ENCODE measurements at regions not wholly inside any gene's neighbourhood (a gene's known extent, or its start where the extent isn't known, plus 50 kb on each side); places are given as distances from the start of the nearest gene placed in this dataset.
"Not testable (repeated sequence)": the region's sequence is repeated elsewhere in the genome, so short reads cannot be mapped to it uniquely, and the experiment has no call there.

- ATAC-seq; H3K36me3 Mint-ChIP-seq (ENCODE audit: low read depth); H3K27ac Mint-ChIP-seq; H3K4me1 Mint-ChIP-seq; H3K4me3 Mint-ChIP-seq; H3K27me3 Mint-ChIP-seq; DNase-seq: not testable (repeated sequence)
- peaks cover 30% of the 10 kb centered on the region for H3K9me3 Mint-ChIP-seq
These were observed 761.6 kb upstream of the NCAM2 start for GRCh38 chr21:20236649-20237048.

DNA sequence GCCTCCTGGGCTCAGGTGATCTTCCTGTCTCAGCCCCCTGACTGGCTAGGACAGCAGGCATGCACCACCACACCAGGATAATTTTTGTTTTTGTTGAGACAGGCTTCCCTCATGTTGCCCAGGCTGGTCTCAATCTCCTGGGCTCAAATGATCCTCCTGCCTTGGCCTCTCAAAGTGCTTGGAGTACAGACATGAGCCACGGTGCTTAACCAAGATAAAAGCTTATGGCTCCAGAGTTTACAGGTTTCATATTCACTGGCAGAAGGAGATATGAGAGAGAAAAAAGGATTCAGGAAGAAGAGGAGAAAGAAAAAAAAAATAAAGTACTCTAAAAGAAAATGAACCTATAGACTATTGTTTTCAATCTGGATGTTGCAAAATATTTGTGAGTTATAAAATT lies 748.8 kb upstream of the NCAM2 start:
- ATAC-seq (no peak), DNase-seq (no peak)
- Mint-ChIP-seq H3K4me3 (no peak overlapping the region), H3K36me3 (ENCODE audit: low read depth) (no peaks in the 10 kb centered on the region), H3K4me1 (no peaks in the 10 kb centered on the region), H3K27ac (no peak overlapping the region), H3K9me3 (peaks cover 4% of the 10 kb centered on the region), H3K27me3 (no peaks in the 10 kb centered on the region)

DNA sequence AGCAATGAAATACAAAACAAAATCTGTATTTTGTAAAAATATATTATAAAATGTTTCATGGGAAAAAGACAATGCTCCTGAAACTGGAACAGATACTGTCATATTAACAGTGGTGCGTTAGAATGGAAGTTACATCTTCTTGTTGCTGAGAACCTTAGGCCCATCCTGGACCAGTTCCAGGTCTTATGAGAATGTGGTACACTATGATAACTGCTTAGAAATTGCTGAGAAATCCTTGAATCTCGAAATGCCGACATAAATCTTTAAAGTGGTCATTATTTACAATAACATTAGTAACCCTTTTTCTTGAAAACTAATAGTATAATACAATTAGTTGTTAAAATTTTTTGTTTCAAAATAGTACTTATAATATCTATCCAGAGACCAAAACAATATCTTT lies 747.9 kb upstream of the NCAM2 start:
- no peaks in the 10 kb centered on the region for H3K36me3 Mint-ChIP-seq (ENCODE audit: low read depth)
- H3K27me3 Mint-ChIP-seq: no peaks in the 10 kb centered on the region
- ATAC-seq (no peak), DNase-seq (no peak)
- no peak overlapping the region for H3K27ac Mint-ChIP-seq
- H3K4me3 Mint-ChIP-seq: no peak overlapping the region
- peaks cover 4% of the 10 kb centered on the region for H3K9me3 Mint-ChIP-seq
- H3K4me1 Mint-ChIP-seq: no peaks in the 10 kb centered on the region

GRCh38 chr21:20253261-20253660 lies 744.9 kb upstream of the NCAM2 start:
- no peak for ATAC-seq
- H3K9me3 Mint-ChIP-seq: peaks cover 4% of the 10 kb centered on the region

GRCh38 chr21:20254964-20255363 lies 743.2 kb upstream of the NCAM2 start:
- Mint-ChIP-seq H3K4me1 (no peaks in the 10 kb centered on the region), H3K36me3 (ENCODE audit: low read depth) (no peaks in the 10 kb centered on the region), H3K4me3 (no peak overlapping the region), H3K27me3 (no peaks in the 10 kb centered on the region), H3K9me3 (peaks cover 4% of the 10 kb centered on the region), H3K27ac (no peak overlapping the region)
- no peak for DNase-seq
- ATAC-seq: no peak

More at GRCh38 chr21:20253261-20253660, 744.9 kb upstream of the NCAM2 start:
- H3K27ac Mint-ChIP-seq: no peak overlapping the region
- H3K27me3 Mint-ChIP-seq: no peaks in the 10 kb centered on the region
- no peak for DNase-seq
- H3K4me1 Mint-ChIP-seq: no peaks in the 10 kb centered on the region
- no peaks in the 10 kb centered on the region for H3K36me3 Mint-ChIP-seq (ENCODE audit: low read depth)
- H3K4me3 Mint-ChIP-seq: no peak overlapping the region

DNA sequence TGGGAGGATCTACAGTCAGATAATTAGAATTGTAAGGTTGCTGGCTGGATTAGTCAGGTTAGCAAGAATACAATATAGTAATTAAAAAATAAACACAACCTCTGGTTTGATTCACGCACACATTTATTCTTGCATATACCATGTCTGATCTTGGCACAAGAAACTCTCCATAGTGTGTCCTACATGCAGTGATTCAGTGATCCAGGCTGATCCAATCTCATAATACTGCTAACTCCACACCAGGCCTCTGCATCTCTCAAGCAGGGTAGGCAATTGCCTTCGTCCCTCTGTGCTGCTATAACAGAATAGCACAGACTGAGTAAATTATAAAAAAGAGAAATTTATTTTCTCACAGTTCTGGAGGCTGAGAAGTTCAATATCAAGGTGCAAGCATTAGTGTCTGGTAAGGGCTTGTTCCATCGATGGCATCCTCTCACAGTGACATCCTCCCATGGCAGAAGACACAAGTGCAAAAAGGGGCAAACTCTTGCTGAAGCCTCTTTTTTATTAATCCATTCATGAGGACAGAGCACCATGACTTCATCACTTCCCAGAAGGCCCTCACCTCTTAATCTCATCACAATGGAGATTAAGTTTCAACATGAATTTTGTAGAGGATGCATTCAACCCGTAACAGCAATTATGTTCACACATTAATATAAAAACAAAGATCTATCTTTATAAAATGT lies 741.0 kb upstream of the NCAM2 start:
- H3K27ac Mint-ChIP-seq: no peak overlapping the region
- H3K4me1 Mint-ChIP-seq: no peaks in the 10 kb centered on the region
- H3K27me3 Mint-ChIP-seq: no peaks in the 10 kb centered on the region
- no peaks in the 10 kb centered on the region for H3K9me3 Mint-ChIP-seq
- no peak for ATAC-seq
- no peak for DNase-seq
- H3K36me3 Mint-ChIP-seq (ENCODE audit: low read depth): no peaks in the 10 kb centered on the region
- H3K4me3 Mint-ChIP-seq: no peak overlapping the region

DNA sequence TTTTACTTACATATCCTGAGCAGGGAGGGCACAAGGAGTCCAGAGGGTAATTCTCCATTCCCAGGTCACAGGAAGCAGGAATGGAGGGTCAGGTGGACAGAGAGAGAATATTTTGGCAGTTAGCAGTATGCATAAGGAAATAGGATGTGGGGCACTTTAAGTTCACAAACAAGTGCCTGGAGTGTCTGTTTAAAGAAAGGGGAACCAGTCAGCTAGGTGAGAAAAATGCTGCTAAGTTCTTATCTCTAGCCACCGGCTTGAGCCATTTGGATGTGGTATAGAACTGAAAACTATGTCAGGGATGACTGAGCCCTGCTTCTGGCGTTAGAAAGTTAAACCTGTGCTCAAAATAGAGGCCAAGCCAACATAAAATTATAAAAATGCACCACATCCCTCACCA lies 739.7 kb upstream of the NCAM2 start:
- ATAC-seq: no peak
- Mint-ChIP-seq H3K4me3 (no peak overlapping the region), H3K9me3 (no peaks in the 10 kb centered on the region)

DNA sequence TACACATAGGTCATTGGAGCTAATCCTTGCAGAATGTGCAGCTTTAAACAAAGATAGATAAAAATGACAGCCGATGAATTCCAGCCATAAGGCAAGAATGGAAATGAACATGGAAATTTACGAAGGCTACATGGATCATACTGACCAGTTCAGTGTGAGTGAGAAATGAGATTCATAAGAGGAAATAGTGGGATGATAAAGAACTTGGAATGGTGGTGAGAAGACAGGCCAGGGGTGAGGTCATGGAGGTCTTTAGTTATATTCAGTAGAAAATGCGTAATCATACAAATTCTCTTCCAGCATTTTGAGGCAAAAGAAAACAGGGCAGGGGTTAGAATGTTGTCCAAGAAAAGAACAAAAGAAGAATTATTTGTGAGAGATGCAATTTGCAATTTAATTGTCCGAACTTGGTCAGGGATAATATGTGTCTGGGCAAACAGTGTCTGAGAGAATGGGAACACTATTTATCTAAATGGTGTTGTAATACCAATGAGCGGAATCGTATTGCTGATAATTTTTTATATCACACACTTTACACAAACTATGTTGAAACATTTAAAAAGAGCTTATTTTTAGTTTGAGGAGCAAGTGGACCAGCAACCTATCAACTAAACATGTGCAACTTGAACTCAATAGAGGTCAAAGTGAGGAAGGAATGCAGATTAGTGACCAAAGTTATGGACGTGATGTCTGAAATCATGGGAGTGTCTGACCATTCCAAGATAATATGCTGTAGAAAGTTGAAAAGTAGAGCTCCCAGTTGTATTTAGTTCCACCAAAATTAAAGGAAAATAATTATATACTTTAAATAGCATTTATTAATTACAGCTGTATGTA lies 739.0 kb upstream of the NCAM2 start:
- H3K27me3 Mint-ChIP-seq: no peaks in the 10 kb centered on the region
- no peaks in the 10 kb centered on the region for H3K4me1 Mint-ChIP-seq
- H3K27ac Mint-ChIP-seq: no peak overlapping the region
- H3K9me3 Mint-ChIP-seq: no peaks in the 10 kb centered on the region
- no peak for DNase-seq
- no peaks in the 10 kb centered on the region for H3K36me3 Mint-ChIP-seq (ENCODE audit: low read depth)
- H3K4me3 Mint-ChIP-seq: no peak overlapping the region
- no peak for ATAC-seq

More for the DNA sequence above, 739.7 kb upstream of the NCAM2 start:
- Mint-ChIP-seq H3K36me3 (ENCODE audit: low read depth) (no peaks in the 10 kb centered on the region), H3K27ac (no peak overlapping the region), H3K4me1 (no peaks in the 10 kb centered on the region), H3K27me3 (no peaks in the 10 kb centered on the region)
- DNase-seq: no peak

DNA sequence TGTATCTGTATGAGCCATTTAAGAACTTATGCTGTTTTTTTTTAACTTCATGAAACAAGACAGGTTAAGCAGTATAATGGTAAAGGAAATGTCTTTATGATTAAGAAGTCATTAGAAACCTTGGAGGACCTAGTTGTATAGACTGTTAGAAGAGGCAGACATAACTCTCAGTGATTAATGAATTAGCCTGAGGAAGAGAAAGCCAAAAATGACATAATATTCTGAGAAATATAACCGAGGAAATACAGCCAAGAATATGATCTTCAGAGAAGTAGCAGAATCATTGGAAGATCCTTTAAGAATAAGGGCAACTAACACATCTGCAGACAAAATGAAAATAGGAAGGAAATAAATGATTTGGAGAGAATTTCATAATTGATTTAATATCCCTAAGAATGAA lies 738.1 kb upstream of the NCAM2 start:
- Mint-ChIP-seq H3K27ac (no peak overlapping the region), H3K4me3 (no peak overlapping the region), H3K27me3 (no peaks in the 10 kb centered on the region), H3K9me3 (no peaks in the 10 kb centered on the region), H3K4me1 (no peaks in the 10 kb centered on the region), H3K36me3 (ENCODE audit: low read depth) (no peaks in the 10 kb centered on the region)
- DNase-seq (no peak), ATAC-seq (no peak)

DNA sequence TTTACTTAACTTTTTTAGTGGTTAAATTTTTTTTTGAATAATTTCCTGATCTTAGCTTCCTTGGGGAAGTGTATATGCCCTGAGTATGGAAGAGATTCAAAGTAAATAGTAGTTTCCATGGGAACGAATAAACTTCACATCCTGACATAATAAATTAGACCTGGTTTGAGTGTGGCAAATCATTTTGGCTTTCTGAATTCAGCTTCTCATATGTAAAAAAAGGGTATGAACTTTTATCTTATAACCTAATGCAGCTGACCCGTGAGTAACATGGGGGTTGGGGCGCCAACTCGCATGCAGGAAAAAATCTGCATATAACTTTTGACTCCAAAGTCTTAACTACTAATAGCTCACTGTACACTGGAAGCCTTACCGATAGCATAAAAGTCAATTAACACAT lies 736.8 kb upstream of the NCAM2 start:
- H3K4me3 Mint-ChIP-seq: no peak overlapping the region
- DNase-seq: no peak
- H3K27me3 Mint-ChIP-seq: no peaks in the 10 kb centered on the region
- H3K36me3 Mint-ChIP-seq (ENCODE audit: low read depth): no peaks in the 10 kb centered on the region
- ATAC-seq: no peak
- H3K9me3 Mint-ChIP-seq: no peaks in the 10 kb centered on the region
- H3K27ac Mint-ChIP-seq: no peak overlapping the region
- no peaks in the 10 kb centered on the region for H3K4me1 Mint-ChIP-seq

DNA sequence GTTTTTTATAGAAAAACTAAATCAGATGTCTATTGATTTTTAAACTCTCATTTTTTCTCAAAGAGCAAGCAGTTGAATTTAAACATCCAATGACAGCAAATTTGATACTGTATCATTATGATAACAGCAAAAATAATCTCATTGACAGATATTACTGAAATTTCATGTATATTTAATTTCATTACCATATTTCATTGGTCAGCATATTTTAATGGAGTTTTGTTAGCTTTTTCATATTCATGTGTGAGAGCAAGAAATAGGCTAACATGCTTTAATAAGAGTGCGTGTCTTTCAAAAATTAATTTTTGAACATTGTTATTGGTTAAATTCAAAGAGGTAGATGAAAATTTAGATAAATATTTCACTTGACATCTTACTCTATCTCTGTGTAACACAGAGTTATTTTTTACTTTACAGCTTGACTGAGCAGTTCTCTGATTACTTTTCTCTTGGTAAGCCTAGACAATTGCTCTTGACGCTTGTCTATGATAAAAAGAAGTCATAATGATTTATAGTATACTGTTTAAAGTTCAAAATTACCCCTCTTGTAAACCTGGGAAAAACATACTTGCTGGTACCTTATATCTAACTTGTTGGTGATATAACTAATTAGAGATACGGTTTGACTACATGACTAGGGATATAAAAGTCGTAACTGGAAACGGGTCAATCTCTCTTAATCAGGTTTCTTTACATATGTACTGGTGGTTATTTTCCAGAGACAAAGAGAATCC lies 732.3 kb upstream of the NCAM2 start:
- no peaks in the 10 kb centered on the region for H3K4me1 Mint-ChIP-seq
- no peak for ATAC-seq
- no peaks in the 10 kb centered on the region for H3K36me3 Mint-ChIP-seq (ENCODE audit: low read depth)
- H3K27ac Mint-ChIP-seq: no peak overlapping the region
- no peak overlapping the region for H3K4me3 Mint-ChIP-seq
- H3K9me3 Mint-ChIP-seq: no peaks in the 10 kb centered on the region
- DNase-seq: no peak
- no peaks in the 10 kb centered on the region for H3K27me3 Mint-ChIP-seq

DNA sequence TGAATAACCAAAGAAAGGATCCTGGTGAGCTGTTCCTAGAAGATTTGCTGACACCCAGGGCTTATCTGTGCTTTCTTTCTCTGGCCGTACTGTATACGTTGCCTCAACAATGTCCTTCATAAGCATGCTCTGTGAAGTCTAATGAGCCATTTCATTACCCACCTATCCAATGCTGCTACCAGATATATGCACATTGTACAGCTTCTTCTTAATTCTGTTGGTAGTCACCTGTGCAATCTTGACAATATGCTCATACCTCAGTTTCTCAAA lies 731.8 kb upstream of the NCAM2 start:
- Mint-ChIP-seq H3K4me3 (no peak overlapping the region), H3K27me3 (no peaks in the 10 kb centered on the region), H3K9me3 (no peaks in the 10 kb centered on the region), H3K4me1 (no peaks in the 10 kb centered on the region), H3K27ac (no peak overlapping the region), H3K36me3 (ENCODE audit: low read depth) (no peaks in the 10 kb centered on the region)
- ATAC-seq: no peak
- no peak for DNase-seq

DNA sequence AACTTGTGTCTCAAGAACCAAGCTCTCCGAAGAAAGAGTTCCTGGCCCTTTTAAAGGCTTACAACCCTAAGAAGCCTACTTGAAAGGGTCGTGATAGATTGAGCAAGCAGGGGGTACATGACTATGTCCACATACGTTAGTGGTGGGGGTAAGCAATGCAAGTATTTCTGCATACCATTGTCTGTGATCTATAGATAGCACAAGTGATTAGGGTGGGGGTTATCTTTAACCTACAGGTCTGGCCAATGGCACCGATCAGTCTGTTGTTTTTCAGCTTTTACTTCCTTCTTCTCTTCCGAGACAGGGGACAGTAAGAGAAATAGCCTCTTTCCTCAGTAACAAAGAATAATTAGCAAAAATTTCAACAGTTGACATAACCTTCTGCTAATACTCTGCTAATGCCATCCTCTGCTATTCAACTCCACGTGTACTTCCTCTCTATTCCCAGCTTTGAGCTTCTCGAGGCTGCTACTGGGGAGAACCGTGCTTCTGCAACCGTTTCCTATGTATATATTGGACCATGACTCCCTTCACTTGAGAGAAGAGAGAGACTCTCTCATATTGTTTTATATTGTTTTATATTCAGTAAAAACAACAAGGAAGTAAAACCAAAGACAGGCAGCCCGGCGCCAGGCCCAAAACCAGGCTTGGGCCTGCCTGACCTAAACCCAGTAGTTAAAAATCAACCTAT lies 727.7 kb upstream of the NCAM2 start:
- no peaks in the 10 kb centered on the region for H3K27me3 Mint-ChIP-seq
- DNase-seq: no peak
- no peaks in the 10 kb centered on the region for H3K36me3 Mint-ChIP-seq (ENCODE audit: low read depth)

DNA sequence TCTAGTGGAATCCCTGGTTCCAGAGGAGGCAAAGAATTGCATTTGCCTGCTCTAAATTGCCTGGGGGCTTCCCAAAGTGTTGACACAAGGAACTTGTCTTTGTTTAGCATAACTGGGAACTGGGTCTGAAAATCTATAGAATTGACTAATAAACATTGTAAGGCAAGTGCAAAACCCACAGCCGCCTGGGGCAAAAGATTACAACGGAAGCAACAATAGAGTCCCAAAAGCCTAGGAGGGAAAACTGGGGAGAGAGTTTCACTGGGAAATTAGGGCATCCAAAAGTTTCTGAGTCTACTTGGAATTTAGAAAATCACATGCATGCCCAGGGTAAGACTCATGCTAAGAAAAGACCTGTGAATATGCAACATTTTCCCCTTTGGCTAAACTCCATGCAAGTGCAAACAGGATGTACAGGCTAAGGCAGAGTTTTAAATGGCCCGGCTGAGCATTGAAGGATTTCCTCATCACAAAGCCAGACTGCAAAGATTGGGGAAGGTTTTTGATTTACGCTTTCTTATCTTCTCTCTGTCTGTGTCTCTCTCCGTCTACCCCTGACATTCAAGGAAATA lies 725.3 kb upstream of the NCAM2 start:
- H3K36me3 Mint-ChIP-seq (ENCODE audit: low read depth): no peaks in the 10 kb centered on the region
- ATAC-seq (no peak), DNase-seq (no peak)
- H3K4me1 Mint-ChIP-seq: no peaks in the 10 kb centered on the region
- peaks cover 5% of the 10 kb centered on the region for H3K9me3 Mint-ChIP-seq
- no peak overlapping the region for H3K27ac Mint-ChIP-seq
- H3K27me3 Mint-ChIP-seq: no peaks in the 10 kb centered on the region
- H3K4me3 Mint-ChIP-seq: no peak overlapping the region

More for the DNA sequence above, 727.7 kb upstream of the NCAM2 start:
- peaks cover 5% of the 10 kb centered on the region for H3K9me3 Mint-ChIP-seq
- ATAC-seq: no peak
- no peaks in the 10 kb centered on the region for H3K4me1 Mint-ChIP-seq
- H3K4me3 Mint-ChIP-seq: no peak overlapping the region
- no peak overlapping the region for H3K27ac Mint-ChIP-seq
